ENCODE measurements at regions not wholly inside any gene's neighbourhood (a gene's known extent, or its start where the extent isn't known, plus 50 kb on each side); places are given as distances from the start of the nearest gene placed in this dataset.

GRCh38 chr9:106423575-106423974 is 439.4 kb upstream of the ZNF462 start:
- FAIRE-seq (no peak), DNase-seq (ENCODE audit: low read depth, low spot score) (no peak)
- no peak for TF ChIP-seq JUN (IDR thresholded peaks at IDR 0.05; ENCODE audit: borderline replicate concordance, insufficient read depth, insufficient read length, low read depth)
- TF ChIP-seq MYC (IDR thresholded peaks at IDR 0.05; ENCODE audit: low read depth, low read length), result no peak
- BruUV-seq (replicated peaks), result no TSS peak
- H3K9ac ChIP-seq (replicated peaks; ENCODE audit: extremely low read depth, insufficient read depth, low read length), result no peak overlapping the region
- dilution Hi-C loops (cut with MboI; ENCODE audit: extremely low pct_ligation_motif_present, low sequenced_read_pairs), result no loop called here
- H3K9me3 ChIP-seq (replicated peaks; ENCODE audit: control insufficient read depth, insufficient read depth, low read length), result peaks cover 1% of the 10 kb centered on the region
- no peak overlapping the region for H3K4me3 ChIP-seq (replicated peaks in 1 of 3; ENCODE audit: insufficient read depth in 1 of 3, low read depth in 1 of 3, low read length in 3 of 3)
- H3K9me1 ChIP-seq (replicated peaks; ENCODE audit: control insufficient read depth, extremely low read depth, insufficient read depth, low read length), result no peaks in the 10 kb centered on the region
- no peaks in the 10 kb centered on the region for H3K4me1 ChIP-seq (ENCODE audit: control insufficient read depth, extremely low read depth, insufficient read depth, low read length)
- POLR2A ChIA-PET, result no interaction called here
- H3K27ac ChIP-seq (ENCODE audit: insufficient read depth, low read depth, low read length), result no peak overlapping the region
- no peak overlapping the region for H2AFZ ChIP-seq (ENCODE audit: low read depth, low read length)
- CTCF ChIA-PET, result no interaction called here
- intact Hi-C loops (cut with micrococcal nuclease), result no loop called here
- H3K36me3 ChIP-seq (ENCODE audit: control insufficient read depth in 2 of 2, extremely low read depth in 1 of 2, insufficient read depth in 2 of 2, low read length in 2 of 2), result no peaks in the 10 kb centered on the region
- no peaks in the 10 kb centered on the region for H3K79me2 ChIP-seq (ENCODE audit: control insufficient read depth, insufficient read depth, low read length)
- H3K27me3 ChIP-seq (ENCODE audit: control insufficient read depth in 2 of 2, insufficient read depth in 2 of 2, low read length in 2 of 2), result no peaks in the 10 kb centered on the region
- H4K20me1 ChIP-seq (replicated peaks; ENCODE audit: control insufficient read depth, extremely low read depth, insufficient read depth, low read length), result no peaks in the 10 kb centered on the region
- H3K4me2 ChIP-seq (ENCODE audit: insufficient read depth, low read length), result no peak overlapping the region

- H2AFZ ChIP-seq (ENCODE audit: low read depth, low read length), result no peak overlapping the region
- POLR2A ChIA-PET, result no interaction called here
- DNase-seq (ENCODE audit: low read depth, low spot score), result no peak
- H3K9ac ChIP-seq (replicated peaks; ENCODE audit: extremely low read depth, insufficient read depth, low read length), result no peak overlapping the region
- no TSS peak for BruUV-seq (replicated peaks)
- dilution Hi-C loops (cut with MboI; ENCODE audit: extremely low pct_ligation_motif_present, low sequenced_read_pairs), result no loop called here
- CTCF ChIA-PET, result no interaction called here
- no peaks in the 10 kb centered on the region for H3K27me3 ChIP-seq (ENCODE audit: control insufficient read depth in 2 of 2, insufficient read depth in 2 of 2, low read length in 2 of 2)
- no peaks in the 10 kb centered on the region for H3K4me1 ChIP-seq (ENCODE audit: control insufficient read depth, extremely low read depth, insufficient read depth, low read length)
- H4K20me1 ChIP-seq (replicated peaks; ENCODE audit: control insufficient read depth, extremely low read depth, insufficient read depth, low read length), result no peaks in the 10 kb centered on the region
- H3K4me2 ChIP-seq (ENCODE audit: insufficient read depth, low read length), result no peak overlapping the region
- H3K27ac ChIP-seq (ENCODE audit: insufficient read depth, low read depth, low read length), result no peak overlapping the region
- H3K36me3 ChIP-seq (ENCODE audit: control insufficient read depth in 2 of 2, extremely low read depth in 1 of 2, insufficient read depth in 2 of 2, low read length in 2 of 2), result no peaks in the 10 kb centered on the region
- no peaks in the 10 kb centered on the region for H3K9me1 ChIP-seq (replicated peaks; ENCODE audit: control insufficient read depth, extremely low read depth, insufficient read depth, low read length)
- no peak for TF ChIP-seq CTCF (IDR thresholded peaks at IDR 0.05; ENCODE audit: extremely low read depth in 1 of 2, insufficient read depth in 1 of 2, low read depth in 1 of 2, low read length in 2 of 2)
- TF ChIP-seq GATA2 (IDR thresholded peaks at IDR 0.05; ENCODE audit: insufficient read depth, insufficient read length, low read depth, low read length), result no peak
- TF ChIP-seq JUN (IDR thresholded peaks at IDR 0.05; ENCODE audit: borderline replicate concordance, insufficient read depth, insufficient read length, low read depth), result no peak
- TF ChIP-seq POLR2AphosphoS5 (IDR thresholded peaks at IDR 0.05; ENCODE audit: insufficient read depth, low read depth, low read length), result no peak
- no peak for TF ChIP-seq MAX (IDR thresholded peaks at IDR 0.05; ENCODE audit: insufficient read depth, insufficient read length)
- no peak for TF ChIP-seq MYC (IDR thresholded peaks at IDR 0.05; ENCODE audit: low read depth, low read length)
- TF ChIP-seq POLR2A (IDR thresholded peaks at IDR 0.05; ENCODE audit: low read depth, low read length), result no peak
- TF ChIP-seq FOS (IDR thresholded peaks at IDR 0.05; ENCODE audit: borderline replicate concordance, insufficient read depth, low read length), result no peak
- no peak for TF ChIP-seq EZH2 (IDR thresholded peaks at IDR 0.05; ENCODE audit: borderline replicate concordance, low read depth, low read length, severe bottlenecking)
- H3K79me2 ChIP-seq (ENCODE audit: control insufficient read depth, insufficient read depth, low read length), result no peaks in the 10 kb centered on the region
- FAIRE-seq, result no peak
- H3K4me3 ChIP-seq (replicated peaks in 1 of 3; ENCODE audit: insufficient read depth in 1 of 3, low read depth in 1 of 3, low read length in 3 of 3), result no peak overlapping the region
- intact Hi-C loops (cut with micrococcal nuclease), result no loop called here
- H3K9me3 ChIP-seq (replicated peaks; ENCODE audit: control insufficient read depth, insufficient read depth, low read length), result no peaks in the 10 kb centered on the region
Observed at GRCh38 chr9:106432631-106433030, 430.3 kb upstream of the ZNF462 start.
